HG02642 (cell line): ENCODE measurements at regions not wholly inside any gene's neighbourhood (a gene's known extent, or its start where the extent isn't known, plus 50 kb on each side); places are given as distances from the start of the nearest gene placed in this dataset.

Experiments used
- ATAC-seq: cut with Tn5 transposase; IDR thresholded peaks from one replicate; pipeline ENCODE4 v1.9.1; 2021; ENCODE audit warnings: mild to moderate bottlenecking; ENCODE audit not compliant: unreplicated experiment, poor library complexity

- peak; percentile 97 for ATAC-seq
These were observed 189.4 kb upstream of the CDH8 start for GRCh38 chr16:62225675-62226074.

DNA sequence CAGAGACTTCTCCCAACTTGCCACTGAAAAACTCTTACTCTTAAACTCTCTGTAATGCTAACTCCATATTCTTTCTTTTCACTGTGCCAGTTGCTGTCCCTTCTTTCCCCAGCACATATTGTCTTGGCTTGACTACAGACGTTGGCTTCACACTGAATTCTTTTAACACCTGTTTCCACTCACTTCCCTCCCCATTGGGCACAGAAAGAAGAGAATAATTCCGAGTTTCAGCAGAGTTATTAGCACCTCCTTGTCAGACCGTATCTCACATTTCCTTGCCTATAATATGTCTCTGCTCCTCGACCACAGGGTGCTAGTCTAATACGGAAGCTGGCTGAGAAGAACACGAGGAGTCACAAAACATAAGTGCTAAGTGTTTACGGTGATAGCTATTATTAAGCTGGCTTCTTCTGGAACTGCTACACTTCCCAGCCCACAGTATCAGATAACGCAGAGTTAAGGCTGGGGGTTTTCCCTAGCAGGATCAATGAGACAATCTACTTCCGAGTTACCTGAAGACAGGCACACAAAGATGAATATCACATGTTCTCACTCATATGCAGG is 188.5 kb upstream of the CDH8 start:
- ATAC-seq = no peak

GRCh38 chr16:62216837-62217236 is 180.6 kb upstream of the CDH8 start:
- ATAC-seq = no peak

DNA sequence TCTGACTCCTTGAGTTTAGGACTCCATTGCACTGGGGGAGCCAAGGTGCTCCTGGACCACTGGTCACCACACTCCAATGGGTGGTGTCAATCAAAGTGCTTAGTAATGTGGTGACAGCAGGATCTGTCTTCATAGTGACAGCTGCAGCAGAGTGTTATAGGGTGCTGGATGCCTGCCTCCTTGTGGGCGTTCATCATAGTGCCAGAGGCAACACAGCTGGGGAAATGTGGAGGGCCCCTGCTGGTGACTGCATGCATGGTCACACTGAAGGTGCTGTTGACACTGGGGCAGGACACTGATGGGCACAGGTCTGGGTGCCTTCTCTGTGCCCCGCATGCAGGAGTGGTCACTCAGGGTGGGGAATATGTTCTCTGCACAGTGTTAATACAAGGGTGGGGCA is 177.5 kb upstream of the CDH8 start:
- ATAC-seq = peak; percentile 50

- no peak for ATAC-seq
These were observed 172.7 kb upstream of the CDH8 start for GRCh38 chr16:62208934-62209333.

DNA sequence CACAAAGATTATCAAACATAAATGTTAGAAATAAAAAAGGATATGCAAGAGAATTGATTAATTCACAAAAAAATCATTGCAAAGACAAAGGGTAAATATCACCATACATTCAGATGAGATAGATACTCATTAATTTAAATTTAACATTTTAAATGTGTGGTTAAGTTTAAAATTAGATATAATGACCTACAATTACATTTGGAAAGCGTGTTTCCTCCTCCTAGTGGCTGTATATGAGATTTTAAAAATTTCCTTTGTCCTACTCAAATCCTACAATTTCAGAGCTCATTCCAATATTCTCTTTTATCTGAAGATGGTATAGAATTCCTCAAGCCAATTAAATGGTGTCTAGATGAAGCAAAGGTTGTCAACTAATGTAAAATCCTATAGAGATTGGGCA is 169.2 kb upstream of the CDH8 start:
- ATAC-seq = no peak

DNA sequence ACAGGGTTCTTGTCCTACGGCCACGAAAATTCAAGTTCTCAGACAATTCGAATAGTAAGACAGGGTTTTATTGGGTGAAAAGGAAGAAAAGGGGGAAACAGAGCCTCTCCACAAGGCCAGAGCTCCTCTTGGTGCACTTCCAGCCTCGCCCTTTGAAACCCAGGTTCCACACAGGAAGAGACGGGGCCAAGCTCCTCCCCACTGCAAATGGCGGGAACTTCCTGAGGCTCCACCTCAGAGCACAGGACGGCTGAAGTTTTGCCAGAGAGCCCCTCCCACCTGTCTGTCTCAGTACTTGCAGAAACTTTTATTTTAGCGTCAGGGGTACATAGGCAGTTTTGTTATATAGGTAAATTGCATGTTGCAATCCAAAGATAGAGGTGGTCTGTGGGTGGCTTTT is 165.7 kb upstream of the CDH8 start:
- no peak for ATAC-seq

- ATAC-seq = no peak
These were observed 158.6 kb upstream of the CDH8 start for GRCh38 chr16:62194828-62195227.

DNA sequence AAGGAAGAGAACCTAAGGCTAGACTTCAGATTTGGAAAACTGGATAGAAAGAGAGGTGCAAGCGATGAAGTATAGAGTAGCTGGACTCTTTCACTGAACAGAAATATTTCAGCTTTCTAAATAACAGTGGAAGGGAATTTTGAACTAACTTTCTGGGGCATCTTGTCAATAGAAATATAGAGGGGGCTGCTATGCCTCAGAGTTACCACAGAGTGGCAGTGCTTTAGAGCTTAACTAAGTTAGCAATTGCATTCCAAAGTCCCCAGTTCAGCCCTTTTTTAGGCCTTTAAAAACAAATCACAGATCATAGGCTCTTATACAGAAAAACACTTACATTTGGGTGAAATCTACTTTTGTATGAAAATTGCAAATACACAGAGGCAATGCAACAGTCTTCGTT is 154.2 kb upstream of the CDH8 start:
- no peak for ATAC-seq

- no peak for ATAC-seq
These were observed 141.3 kb upstream of the CDH8 start for GRCh38 chr16:62177351-62178203.

GRCh38 chr16:62170642-62171041 is 134.4 kb upstream of the CDH8 start:
- ATAC-seq = no peak

GRCh38 chr16:62167551-62167950 is 131.3 kb upstream of the CDH8 start:
- no peak for ATAC-seq

- no peak for ATAC-seq
These were observed 121.3 kb upstream of the CDH8 start for GRCh38 chr16:62157544-62157943.

GRCh38 chr16:62156971-62157370 is 120.7 kb upstream of the CDH8 start:
- ATAC-seq = no peak

DNA sequence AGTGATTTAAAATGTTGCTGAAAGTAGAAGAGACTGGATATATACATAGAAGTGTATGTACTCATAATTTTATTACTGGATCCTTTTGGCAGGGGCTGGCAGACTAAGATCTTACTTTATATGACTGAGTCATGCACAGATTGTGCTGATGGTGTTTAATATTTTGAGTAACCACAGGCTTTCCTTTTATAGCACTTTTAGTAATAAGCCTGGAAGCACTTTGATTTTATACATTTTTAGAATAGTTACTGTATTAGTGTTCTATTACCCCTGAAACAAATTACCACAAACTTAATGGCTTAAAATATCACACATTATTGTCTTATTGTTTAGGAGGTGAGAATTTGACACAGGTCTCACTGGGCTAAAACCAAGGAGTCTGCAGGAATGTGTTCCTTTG is 113.4 kb upstream of the CDH8 start:
- no peak for ATAC-seq

- ATAC-seq = no peak
These were observed 101.8 kb upstream of the CDH8 start for GRCh38 chr16:62137996-62138395.

DNA sequence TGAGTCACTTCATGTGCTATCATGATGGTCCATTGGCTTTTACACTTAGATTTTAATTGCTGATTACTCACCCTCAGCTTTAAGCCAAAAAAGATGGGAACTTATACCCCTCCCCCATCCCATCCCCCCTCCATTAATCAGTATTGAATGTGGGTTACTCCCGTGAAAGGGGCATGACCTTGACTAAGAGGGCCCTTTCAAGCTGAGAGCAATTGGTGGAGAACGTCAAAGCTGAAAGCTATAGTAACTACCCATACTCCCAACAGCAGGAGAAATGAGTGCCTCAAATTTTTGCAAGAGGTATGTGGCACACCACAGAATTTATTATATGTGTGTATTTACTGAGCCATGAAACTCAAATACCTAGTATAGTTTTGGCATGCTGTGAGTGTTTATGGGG is 99.7 kb upstream of the CDH8 start:
- ATAC-seq = no peak

- ATAC-seq = no peak
These were observed 99.2 kb upstream of the CDH8 start for GRCh38 chr16:62135446-62135845.

DNA sequence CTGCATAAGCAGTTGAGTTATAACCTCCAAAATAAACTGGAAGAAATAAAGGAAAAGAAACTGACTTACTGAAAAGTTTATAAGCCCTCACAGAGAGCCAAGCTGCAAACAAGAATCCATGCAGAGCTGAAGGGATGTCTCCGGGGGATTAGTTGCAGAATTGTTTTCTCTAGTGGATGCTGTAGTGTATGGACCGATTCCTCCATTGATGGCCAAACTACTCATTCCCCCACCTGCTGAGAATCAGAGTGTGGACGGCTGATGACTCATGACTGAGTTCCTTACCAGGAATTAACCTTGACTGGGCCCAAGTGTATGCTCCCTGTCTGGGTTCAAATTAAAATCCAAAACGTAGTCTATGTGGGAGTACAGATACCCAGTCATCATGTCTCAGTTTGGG is 93.9 kb upstream of the CDH8 start:
- ATAC-seq = no peak

DNA sequence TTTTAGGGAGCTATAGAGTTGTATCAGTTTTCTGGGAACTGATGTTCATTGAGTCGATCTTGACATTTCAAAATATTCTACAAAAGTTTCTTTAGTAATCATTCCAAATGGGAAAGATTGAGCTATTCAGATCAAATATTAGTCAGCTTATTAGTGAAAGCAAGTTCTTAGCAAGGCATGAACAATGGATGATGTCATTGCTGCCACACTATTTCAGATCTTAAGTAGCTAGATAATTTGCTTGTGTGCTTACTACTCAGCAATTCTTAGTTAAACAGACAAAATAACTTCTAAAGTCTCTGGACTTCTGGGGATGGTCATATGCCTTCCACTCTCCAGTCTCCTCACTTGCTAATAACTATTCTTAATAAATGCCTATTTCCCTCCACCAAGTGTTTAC is 69.0 kb upstream of the CDH8 start:
- no peak for ATAC-seq

DNA sequence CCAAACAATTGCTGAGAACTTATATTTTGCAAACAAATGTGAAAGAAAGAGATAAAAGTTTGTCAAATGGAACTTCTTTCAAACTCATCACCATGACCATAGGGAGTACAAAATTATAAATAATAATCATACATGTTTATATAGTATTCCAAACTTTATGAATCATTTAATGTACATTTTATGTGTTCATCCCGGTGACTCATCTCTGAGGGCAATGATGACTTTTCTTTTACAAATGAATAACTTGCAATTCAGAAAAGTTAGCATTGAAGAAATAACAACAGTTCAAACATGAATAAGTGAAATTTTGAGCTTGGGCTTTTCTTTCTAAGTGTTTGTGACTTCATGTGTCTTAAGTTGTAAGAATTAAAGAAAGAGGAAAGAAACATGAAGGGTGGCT is 66.3 kb upstream of the CDH8 start:
- ATAC-seq = no peak

DNA sequence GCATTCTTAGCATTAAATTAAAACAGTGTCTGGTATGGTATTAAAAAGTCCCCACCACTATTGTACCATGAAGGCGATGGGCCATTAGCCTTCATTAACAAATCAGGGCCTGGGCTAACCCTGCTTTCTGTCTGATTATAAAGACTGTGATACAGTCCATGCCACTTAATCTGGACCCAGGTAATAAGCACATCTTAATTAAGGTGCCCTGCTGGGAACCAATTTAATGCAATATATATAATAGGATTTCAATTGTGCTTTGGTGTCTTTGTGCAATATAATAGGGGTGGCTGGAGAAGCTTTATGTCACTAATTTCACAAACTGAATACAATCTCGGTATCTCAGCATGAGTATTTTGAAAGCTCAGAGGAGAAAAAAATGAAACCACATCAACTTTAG is 64.4 kb upstream of the CDH8 start:
- ATAC-seq = no peak
